MM.1S (cell line): ENCODE measurements at regions not wholly inside any gene's neighbourhood (a gene's known extent, or its start where the extent isn't known, plus 50 kb on each side); places are given as distances from the start of the nearest gene placed in this dataset.

Source experiments
- EZH2 ChIP-seq: fragments of 300-600 bp; sonication (generic); optimal IDR thresholded peaks from 2 replicates; pipeline ENCODE3; 2017; ENCODE audit warnings: low read depth, mild to moderate bottlenecking, antibody characterized with exemption, low read length, mixed read lengths
- EZH2phosphoT487 ChIP-seq: fragments of 300-600 bp; sonication (generic); IDR thresholded peaks from 2 replicates; pipeline ENCODE4 v1.6.1; 2018; ENCODE audit warnings: antibody characterized with exemption, low read length
- TF ChIP-seq, protein P1 (sequence below): fragments of 300-600 bp; sonication (generic); IDR thresholded peaks from 2 replicates; pipeline ENCODE4 v1.5.1; 2016; ENCODE audit warnings: antibody characterized with exemption, low read length, mixed read lengths

GRCh38 chrX:113033966-113034680 is 193.5 kb upstream of the AMOT start:
- TF ChIP-seq EZH2 (no peak), EZH2phosphoT487 (no peak)
- TF ChIP-seq, protein P1, sequence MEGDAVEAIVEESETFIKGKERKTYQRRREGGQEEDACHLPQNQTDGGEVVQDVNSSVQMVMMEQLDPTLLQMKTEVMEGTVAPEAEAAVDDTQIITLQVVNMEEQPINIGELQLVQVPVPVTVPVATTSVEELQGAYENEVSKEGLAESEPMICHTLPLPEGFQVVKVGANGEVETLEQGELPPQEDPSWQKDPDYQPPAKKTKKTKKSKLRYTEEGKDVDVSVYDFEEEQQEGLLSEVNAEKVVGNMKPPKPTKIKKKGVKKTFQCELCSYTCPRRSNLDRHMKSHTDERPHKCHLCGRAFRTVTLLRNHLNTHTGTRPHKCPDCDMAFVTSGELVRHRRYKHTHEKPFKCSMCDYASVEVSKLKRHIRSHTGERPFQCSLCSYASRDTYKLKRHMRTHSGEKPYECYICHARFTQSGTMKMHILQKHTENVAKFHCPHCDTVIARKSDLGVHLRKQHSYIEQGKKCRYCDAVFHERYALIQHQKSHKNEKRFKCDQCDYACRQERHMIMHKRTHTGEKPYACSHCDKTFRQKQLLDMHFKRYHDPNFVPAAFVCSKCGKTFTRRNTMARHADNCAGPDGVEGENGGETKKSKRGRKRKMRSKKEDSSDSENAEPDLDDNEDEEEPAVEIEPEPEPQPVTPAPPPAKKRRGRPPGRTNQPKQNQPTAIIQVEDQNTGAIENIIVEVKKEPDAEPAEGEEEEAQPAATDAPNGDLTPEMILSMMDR = no peak
